ENCODE measurements at regions not wholly inside any gene's neighbourhood (a gene's known extent, or its start where the extent isn't known, plus 50 kb on each side); places are given as distances from the start of the nearest gene placed in this dataset.

DNA sequence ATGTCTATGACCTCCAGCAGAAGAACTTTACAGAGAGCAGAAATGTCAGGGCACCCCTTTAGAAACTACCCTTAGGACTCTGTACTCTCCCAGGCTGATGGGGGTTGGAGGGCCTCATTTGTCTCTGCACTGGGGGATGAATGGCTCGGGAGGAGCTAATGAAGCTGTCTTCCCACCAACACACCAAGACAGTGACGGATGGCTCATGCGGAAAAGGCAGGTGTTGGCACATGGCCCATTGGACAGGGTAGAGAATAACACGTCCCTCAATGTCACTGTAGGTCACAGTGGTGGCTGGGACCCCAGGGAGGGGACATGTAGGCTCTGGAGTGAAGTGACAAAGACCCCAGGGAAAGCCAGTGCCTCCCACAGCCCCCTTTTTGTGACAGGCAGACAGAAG lies 64.0 kb upstream of the PCBD1 start:
- TF ChIP-seq, protein P1, sequence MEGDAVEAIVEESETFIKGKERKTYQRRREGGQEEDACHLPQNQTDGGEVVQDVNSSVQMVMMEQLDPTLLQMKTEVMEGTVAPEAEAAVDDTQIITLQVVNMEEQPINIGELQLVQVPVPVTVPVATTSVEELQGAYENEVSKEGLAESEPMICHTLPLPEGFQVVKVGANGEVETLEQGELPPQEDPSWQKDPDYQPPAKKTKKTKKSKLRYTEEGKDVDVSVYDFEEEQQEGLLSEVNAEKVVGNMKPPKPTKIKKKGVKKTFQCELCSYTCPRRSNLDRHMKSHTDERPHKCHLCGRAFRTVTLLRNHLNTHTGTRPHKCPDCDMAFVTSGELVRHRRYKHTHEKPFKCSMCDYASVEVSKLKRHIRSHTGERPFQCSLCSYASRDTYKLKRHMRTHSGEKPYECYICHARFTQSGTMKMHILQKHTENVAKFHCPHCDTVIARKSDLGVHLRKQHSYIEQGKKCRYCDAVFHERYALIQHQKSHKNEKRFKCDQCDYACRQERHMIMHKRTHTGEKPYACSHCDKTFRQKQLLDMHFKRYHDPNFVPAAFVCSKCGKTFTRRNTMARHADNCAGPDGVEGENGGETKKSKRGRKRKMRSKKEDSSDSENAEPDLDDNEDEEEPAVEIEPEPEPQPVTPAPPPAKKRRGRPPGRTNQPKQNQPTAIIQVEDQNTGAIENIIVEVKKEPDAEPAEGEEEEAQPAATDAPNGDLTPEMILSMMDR (IDR thresholded peaks at IDR 0.05): no peak
- no peak for TF ChIP-seq POLR2A (IDR thresholded peaks at IDR 0.05)

All from testis (tissue), 2 donors.